ENCODE measurements at regions not wholly inside any gene's neighbourhood (a gene's known extent, or its start where the extent isn't known, plus 50 kb on each side); places are given as distances from the start of the nearest gene placed in this dataset.

DNA sequence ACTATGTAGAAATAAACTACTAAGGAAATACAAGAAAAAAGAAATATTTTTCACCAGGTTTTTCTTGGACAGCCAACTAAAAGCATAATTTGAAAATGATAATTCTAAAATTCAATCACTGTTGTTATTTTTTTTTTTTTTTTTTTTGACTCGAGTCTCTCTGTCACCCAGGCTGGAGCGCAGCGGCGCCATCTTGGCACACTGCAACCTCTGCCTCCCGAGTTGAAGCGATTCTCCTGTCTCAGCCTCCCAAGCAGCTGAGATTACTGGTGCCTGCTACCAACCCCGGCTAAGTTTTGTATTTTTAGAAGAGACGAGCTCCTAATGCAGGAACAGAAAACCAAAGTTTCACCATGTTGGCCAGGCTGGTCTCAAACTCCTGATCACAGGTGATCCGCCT is 122.3 kb upstream of the UGT8 start (continued):
- TF ChIP-seq POU5F1 (IDR thresholded peaks at IDR 0.05; ENCODE audit: low read depth, low read length), result no peak
- no peak for TF ChIP-seq GABPA (IDR thresholded peaks at IDR 0.05; ENCODE audit: borderline replicate concordance, insufficient read depth, low read length)
- no peak for TF ChIP-seq NRF1 (IDR thresholded peaks at IDR 0.05; ENCODE audit: low read depth, low read length)

Data from H1 (cell line).